K562 (cell line): ENCODE measurements at regions not wholly inside any gene's neighbourhood (a gene's known extent, or its start where the extent isn't known, plus 50 kb on each side); places are given as distances from the start of the nearest gene placed in this dataset.

Experiments used
- ATAC-seq: fragments of 200-7000 bp; cut with Tn5 transposase; 3 replicates; pipeline ENCODE4 v1.9.1; 2020; ENCODE audit warnings: moderate library complexity
- BruUV-seq: library from RNA; stranded (reverse); fragments of 400-500 nt; replicated peaks from 2 replicates; lab custom pipeline; 2021; lab: Mats Ljungman, UMichigan
- CTCF ChIA-PET: fragments of 300-600 bp; formaldehyde crosslinking; extraction: SDS; loops from one replicate; lab custom pipeline; 2021; ENCODE audit warnings: low intra/inter-chr PET ratio; lab: Yijun Ruan, JAX
- POLR2A ChIA-PET: fragments of 300-600, 350-650 bp; sonication (Branson Sonifier 250); formaldehyde crosslinking; extraction: SDS; loops from one replicate; lab custom pipeline; 2021; ENCODE audit warnings: antibody characterized with exemption, inconsistent platforms; lab: Yijun Ruan, JAX
- DNase-seq, 4 experiments: peaks; one replicate each; pipeline versions ENCODE4 v3.0.0 to v3.0.0-alpha.2; 2011 to 2018; ENCODE audit warnings: low spot score in 3 of 4, mixed read lengths in 3 of 4; ENCODE audit errors: extremely low read depth in 1 of 4
- FAIRE-seq: peaks from 2 replicates; lab custom pipeline; 2011; peaks lifted over from hg19 to GRCh38; lab: Jason Lieb, UNC
- H2AFZ ChIP-seq: 2 replicates; pipeline ENCODE4 v1.6.0; 2011; ENCODE audit warnings: low read depth, low read length, control low read depth, inconsistent platforms
- H3K27ac ChIP-seq: fragments of 200-600 bp; 3 replicates; pipeline ENCODE4 v1.8.0; 2011; ENCODE audit warnings: low read depth, mild to moderate bottlenecking, control low read depth, inconsistent platforms, low read length, moderate library complexity, mixed read lengths; ENCODE audit errors: extremely low read depth
- H3K27me3 ChIP-seq, 2 experiments: fragments of 300-600 bp in 1 of 2; 2 replicates in 1 of 2; 3 replicates in 1 of 2; pipeline versions ENCODE4 v1.6.0 to v1.8.0; 2011; ENCODE audit warnings: inconsistent platforms in 2 of 2, low read length in 2 of 2, mild to moderate bottlenecking in 1 of 2, mixed read lengths in 1 of 2, moderate library complexity in 1 of 2; ENCODE audit not compliant: control insufficient read depth in 2 of 2, insufficient read depth in 2 of 2
- H3K36me3 ChIP-seq: fragments of 300-600 bp; 3 replicates; pipeline ENCODE4 v1.8.0; 2011; ENCODE audit warnings: mild to moderate bottlenecking, low read length, inconsistent platforms; ENCODE audit not compliant: control insufficient read depth, insufficient read depth
- H3K4me1 ChIP-seq, 2 experiments: fragments of 200-600 bp in 1 of 2; replicated peaks in 1 of 2; 2 replicates in 1 of 2; 3 replicates in 1 of 2; pipeline versions ENCODE4 v1.5.1 to v1.8.0; 2011; ENCODE audit warnings: inconsistent platforms in 2 of 2, low read length in 2 of 2, mild to moderate bottlenecking in 1 of 2, mixed read lengths in 1 of 2, moderate library complexity in 1 of 2; ENCODE audit not compliant: control insufficient read depth in 2 of 2, insufficient read depth in 2 of 2
- H3K4me2 ChIP-seq: 2 replicates; pipeline ENCODE4 v1.6.1; 2011; ENCODE audit warnings: low read length, control low read depth, inconsistent platforms, mixed read lengths; ENCODE audit not compliant: insufficient read depth
- H3K4me3 ChIP-seq: fragments of 200-600 bp; sonication (generic), shearing (Covaris generic); 2 replicates; pipeline ENCODE4 v1.5.1; 2016; ENCODE audit warnings: control low read depth, inconsistent platforms
- H3K79me2 ChIP-seq: fragments of 200-600 bp; 3 replicates; pipeline ENCODE4 v1.8.0; 2011; ENCODE audit warnings: low read length, inconsistent platforms; ENCODE audit not compliant: control insufficient read depth, insufficient read depth
- H3K9ac ChIP-seq, 2 experiments: 2 replicates each; pipeline versions ENCODE4 v1.6.0 to v1.6.1; 2011; ENCODE audit warnings: low read depth in 2 of 2, low read length in 2 of 2, control low read depth in 1 of 2, inconsistent platforms in 1 of 2, mild to moderate bottlenecking in 1 of 2, mixed read lengths in 1 of 2; ENCODE audit not compliant: insufficient read depth in 1 of 2
- H3K9me1 ChIP-seq: one replicate; pipeline ENCODE4 v1.6.0; 2011; ENCODE audit warnings: inconsistent platforms, mild to moderate bottlenecking, low read length, moderate library complexity; ENCODE audit not compliant: control insufficient read depth, insufficient read depth
- H3K9me3 ChIP-seq: replicated peaks from 2 replicates; pipeline ENCODE4 v1.5.1; 2011; ENCODE audit warnings: low read depth, low read length, inconsistent platforms; ENCODE audit not compliant: control insufficient read depth, insufficient read depth
- H4K20me1 ChIP-seq: replicated peaks from 2 replicates; pipeline ENCODE4 v1.6.1; 2011; ENCODE audit warnings: low read length, inconsistent platforms, mixed read lengths; ENCODE audit not compliant: control insufficient read depth, insufficient read depth
- ETV5 ChIP-seq: sonication (generic); formaldehyde crosslinking; IDR thresholded peaks from 2 replicates; pipeline ENCODE4 v1.4.0; 2020; ENCODE audit warnings: low read depth, mild to moderate bottlenecking, missing genetic modification reagents
- EWSR1 ChIP-seq: fragments of 450-650 bp; IDR thresholded peaks from 2 replicates; pipeline ENCODE4 v1.6.1; 2018; ENCODE audit warnings: borderline replicate concordance, mild to moderate bottlenecking, low read depth, moderate library complexity; ENCODE audit not compliant: partially characterized antibody
- HNRNPH1 ChIP-seq: fragments of 200-400 bp; formaldehyde crosslinking; optimal IDR thresholded peaks from 2 replicates; pipeline ENCODE3; 2017; ENCODE audit warnings: low read depth, mild to moderate bottlenecking, low read length, moderate library complexity
- KDM4B ChIP-seq, 2 experiments: fragments of 450-650 bp in 1 of 2; sonication (generic) in 1 of 2; IDR thresholded peaks; 2 replicates each; pipeline ENCODE4 v1.6.1; 2016 to 2017; ENCODE audit warnings: borderline replicate concordance in 2 of 2, antibody characterized with exemption in 1 of 2, low read depth in 1 of 2, mild to moderate bottlenecking in 1 of 2
- NBN ChIP-seq: fragments of 450-650 bp; IDR thresholded peaks from 2 replicates; pipeline ENCODE4 v1.6.1; 2016; ENCODE audit warnings: low read depth, mild to moderate bottlenecking
- NRF1 ChIP-seq, 2 experiments: fragments of 450-650 bp; IDR thresholded peaks in 1 of 2; conservative IDR thresholded peaks in 1 of 2; 2 replicates each; pipeline ENCODE4 v1.6.1; 2014; ENCODE audit warnings: mild to moderate bottlenecking in 2 of 2
- PRPF4 ChIP-seq: fragments of 200-400 bp; formaldehyde crosslinking; IDR thresholded peaks from one replicate; pipeline ENCODE4 v1.6.1; 2017; ENCODE audit warnings: low read length, low read depth, mild to moderate bottlenecking; ENCODE audit not compliant: insufficient read depth, poor library complexity, severe bottlenecking
- RAD51 ChIP-seq: fragments of 450-650 bp; IDR thresholded peaks from 2 replicates; pipeline ENCODE4 v1.7.1; 2016; ENCODE audit warnings: low read depth, mild to moderate bottlenecking, borderline replicate concordance
- RFX7 ChIP-seq: fragments of 250-450 bp; sonication (Bioruptor Pico); IDR thresholded peaks from 2 replicates; pipeline ENCODE4 v1.5.1; 2021; ENCODE audit warnings: mild to moderate bottlenecking
- SREBF1 ChIP-seq: fragments of 150-350 bp; IDR thresholded peaks from 2 replicates; pipeline ENCODE4 v1.6.1; 2014; ENCODE audit warnings: antibody characterized with exemption, low read depth, low read length, borderline replicate concordance
- TCF7 ChIP-seq: sonication (generic); IDR thresholded peaks from 2 replicates; pipeline ENCODE4 v1.6.1; 2016; ENCODE audit warnings: antibody characterized with exemption, borderline replicate concordance
- TGIF2 ChIP-seq: sonication (generic); formaldehyde crosslinking; IDR thresholded peaks from 2 replicates; pipeline ENCODE4 v1.8.1; 2022; ENCODE audit warnings: mild to moderate bottlenecking, missing genetic modification reagents, moderate library complexity
- ZMIZ1 ChIP-seq, 2 experiments: fragments of 150-350 bp in 1 of 2; IDR thresholded peaks; 2 replicates each; pipeline ENCODE4 v1.6.1; 2012 to 2016; ENCODE audit warnings: low read depth in 2 of 2, low read length in 2 of 2, mild to moderate bottlenecking in 1 of 2, moderate library complexity in 1 of 2
- ZNF766 ChIP-seq: fragments of 200-800 bp; sonication (Bioruptor generic); conservative IDR thresholded peaks from 2 replicates; pipeline ENCODE4 v1.6.1; 2016; ENCODE audit warnings: missing genetic modification characterization, missing compliant biosample characterization
- WGBS: fragments of 100-300 bp; shearing (Covaris generic); methylation state at CpG from one replicate; pipeline ENCODE4 v1.1.6; 2016; ENCODE audit warnings: low coverage, mixed read lengths; ENCODE audit not compliant: insufficient coverage; ENCODE audit errors: missing lambda C conversion rate; 5-methylcytosine and 5-hydroxymethylcytosine counted together
- in situ Hi-C: fragments of 300-500 bp; cut with MboI; formaldehyde crosslinking; loops from 4 replicates; pipeline ENCODE4 v1.15.0; 2018; ENCODE audit warnings: inconsistent platforms, mixed read lengths
- intact Hi-C: fragments of 100-400 bp; cut with micrococcal nuclease; formaldehyde crosslinking; loops from 2 replicates; pipeline ENCODE4 v1.14.2; 2022
- TF ChIP-seq, protein P1 (sequence below), 2 experiments: fragments of 450-650 bp; IDR thresholded peaks; 2 replicates each; pipeline ENCODE4 v1.6.1; 2016

GRCh38 chr10:58936364-58936763 lies 240.1 kb upstream of the PHYHIPL start:
- no TSS peak for BruUV-seq
- ATAC-seq (no peak), FAIRE-seq (no peak), DNase-seq (no peak)
- intact Hi-C loops (no loop called here), in situ Hi-C loops (no loop called here)
- Histone ChIP-seq H3K9me1 (no peaks in the 10 kb centered on the region), H3K4me2 (no peak overlapping the region), H2AFZ (no peak overlapping the region), H3K79me2 (no peaks in the 10 kb centered on the region), H3K36me3 (no peaks in the 10 kb centered on the region), H3K4me3 (no peak overlapping the region), H3K9me3 (no peaks in the 10 kb centered on the region), H4K20me1 (no peaks in the 10 kb centered on the region), H3K27ac (no peak overlapping the region), H3K4me1 (no peaks in the 10 kb centered on the region), H3K9ac (no peak overlapping the region), H3K27me3 (no peaks in the 10 kb centered on the region)
- TF ChIP-seq RFX7 = no peak
- no peak for TF ChIP-seq NRF1 (conservative IDR thresholded peaks at IDR 0.05 in 1 of 2, IDR thresholded peaks at IDR 0.05 in 1 of 2)
- no peak for TF ChIP-seq KDM4B (IDR thresholded peaks at IDR 0.05; ENCODE audit: borderline replicate concordance in 2 of 2, low read depth in 1 of 2)
- TF ChIP-seq HNRNPH1 = no peak
- TF ChIP-seq EWSR1 = no peak
- TF ChIP-seq ZNF766 = no peak
- TF ChIP-seq TCF7 = no peak
- no peak for TF ChIP-seq TGIF2 (CRISPR knock-in tag)
- TF ChIP-seq, protein P1, sequence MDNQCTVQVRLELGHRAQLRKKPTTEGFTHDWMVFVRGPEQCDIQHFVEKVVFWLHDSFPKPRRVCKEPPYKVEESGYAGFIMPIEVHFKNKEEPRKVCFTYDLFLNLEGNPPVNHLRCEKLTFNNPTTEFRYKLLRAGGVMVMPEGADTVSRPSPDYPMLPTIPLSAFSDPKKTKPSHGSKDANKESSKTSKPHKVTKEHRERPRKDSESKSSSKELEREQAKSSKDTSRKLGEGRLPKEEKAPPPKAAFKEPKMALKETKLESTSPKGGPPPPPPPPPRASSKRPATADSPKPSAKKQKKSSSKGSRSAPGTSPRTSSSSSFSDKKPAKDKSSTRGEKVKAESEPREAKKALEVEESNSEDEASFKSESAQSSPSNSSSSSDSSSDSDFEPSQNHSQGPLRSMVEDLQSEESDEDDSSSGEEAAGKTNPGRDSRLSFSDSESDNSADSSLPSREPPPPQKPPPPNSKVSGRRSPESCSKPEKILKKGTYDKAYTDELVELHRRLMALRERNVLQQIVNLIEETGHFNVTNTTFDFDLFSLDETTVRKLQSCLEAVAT (IDR thresholded peaks at IDR 0.05) = no peak
- no peak for TF ChIP-seq SREBF1
- TF ChIP-seq NBN = no peak
- TF ChIP-seq RAD51 = no peak
- TF ChIP-seq ETV5 (CRISPR knock-in tag) = no peak
- no peak for TF ChIP-seq ZMIZ1 (IDR thresholded peaks at IDR 0.05; ENCODE audit: low read depth in 2 of 2, low read length in 2 of 2)
- no peak for TF ChIP-seq PRPF4
- ChIA-PET CTCF (no interaction called here), POLR2A (interaction anchor here (0.6 kb wide), 1 partner anchor 29 kb away, joined by 3 read pairs; no protein-coding TSS in a partner anchor)
- 0% methylated on average over 3 of the region's 3 CpGs for WGBS
